Body of pancreas (tissue), 4 donors: ENCODE measurements at regions not wholly inside any gene's neighbourhood (a gene's known extent, or its start where the extent isn't known, plus 50 kb on each side); places are given as distances from the start of the nearest gene placed in this dataset.
"Not testable (repeated sequence)": the region's sequence is repeated elsewhere in the genome, so short reads cannot be mapped to it uniquely, and the experiment has no call there.

Source experiments
- ATAC-seq: fragments of 150-250 bp; one replicate; pipeline ENCODE4 v1.9.1; 2016
- DNase-seq, 4 donors: peaks; one replicate each; pipeline ENCODE4 v3.0.0-alpha.2; 2019
- H3K27ac ChIP-seq, 4 donors: fragments of 200-600 bp; sonication (generic); 1 replicate in 3 of 4; 2 replicates in 1 of 4; pipeline versions ENCODE4 v1.5.1 to v1.6.1; 2016 to 2019; ENCODE audit warnings: mild to moderate bottlenecking in 1 of 4, mixed read lengths in 1 of 4, moderate library complexity in 1 of 4
- H3K27me3 ChIP-seq, 2 donors: fragments of 200-600 bp; sonication (generic); one replicate each; pipeline ENCODE4 v1.6.0; 2016; ENCODE audit warnings: mild to moderate bottlenecking in 1 of 2
- H3K36me3 ChIP-seq, 2 donors: fragments of 200-600 bp; sonication (generic); replicated peaks in 1 of 2; 2 replicates each; pipeline ENCODE4 v1.5.1; 2016; ENCODE audit warnings: low read depth in 2 of 2; ENCODE audit not compliant: insufficient read depth in 1 of 2
- H3K4me1 ChIP-seq: fragments of 200-600 bp; sonication (generic); one replicate; pipeline ENCODE4 v1.6.0; 2016
- H3K4me3 ChIP-seq, 2 donors: fragments of 200-600 bp; sonication (generic); 1 replicate in 1 of 2; 2 replicates in 1 of 2; pipeline ENCODE4 v1.5.1; 2016 to 2019
- H3K9me3 ChIP-seq, 3 donors: fragments of 200-600 bp; sonication (generic); 1 replicate in 2 of 3; 2 replicates in 1 of 3; pipeline ENCODE4 v1.5.1; 2016
- POLR2A ChIP-seq, 3 donors: fragments of 450-650 bp; IDR thresholded peaks; one replicate each; pipeline ENCODE4 v1.6.1; 2016; ENCODE audit warnings: antibody characterized with exemption in 3 of 3, mild to moderate bottlenecking in 2 of 3
- WGBS, 2 donors: methylation state at CpG; one replicate each; pipeline ENCODE4 v1.1.5; 2017; 5-methylcytosine and 5-hydroxymethylcytosine counted together
- intact Hi-C: fragments of 100-400 bp; cut with DNase I; formaldehyde crosslinking; loops from one replicate; pipeline ENCODE4 v1.15.1; 2023
- TF ChIP-seq, protein P1 (sequence below), 7 experiments: fragments of 450-650 bp in 4 of 7; fragments of 200-600 bp in 3 of 7; sonication (generic) in 3 of 7; IDR thresholded peaks; one replicate each; pipeline ENCODE4 v1.5.1; 2016 to 2019; ENCODE audit warnings: antibody characterized with exemption in 7 of 7

DNA sequence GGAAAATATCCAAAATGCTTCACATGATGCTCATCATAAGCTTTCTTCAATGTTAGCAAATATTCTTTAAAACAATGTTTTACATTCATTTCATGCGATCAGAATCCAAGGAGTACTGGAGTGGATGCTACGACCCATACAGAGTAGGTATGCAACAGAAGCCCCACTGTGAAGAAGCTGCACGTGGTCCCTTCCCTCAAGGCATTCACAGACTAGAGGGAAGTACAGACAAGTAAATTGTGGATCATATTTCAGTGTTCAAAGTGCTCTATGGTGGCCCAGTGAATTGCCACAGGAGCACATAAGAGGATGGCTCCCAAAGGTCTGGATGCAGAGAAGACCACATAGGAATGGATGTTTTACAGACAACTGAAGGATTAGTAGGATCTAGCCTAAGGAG, 789.9 kb downstream of the IGSF11 start:
- Histone ChIP-seq H3K27ac (no peak overlapping the region), H3K36me3 (no peaks in the 10 kb centered on the region), H3K4me3 (no peak overlapping the region), H3K27me3 (no peaks in the 10 kb centered on the region), H3K4me1 (no peaks in the 10 kb centered on the region), H3K9me3 (no peaks in the 10 kb centered on the region)
- no peak for DNase-seq
- ATAC-seq = no peak
- 51 to 59% methylated on average over 3 of the region's 3 CpGs for WGBS, 2 donors
- no peak for TF ChIP-seq POLR2A (IDR thresholded peaks at IDR 0.05)
- TF ChIP-seq, protein P1, sequence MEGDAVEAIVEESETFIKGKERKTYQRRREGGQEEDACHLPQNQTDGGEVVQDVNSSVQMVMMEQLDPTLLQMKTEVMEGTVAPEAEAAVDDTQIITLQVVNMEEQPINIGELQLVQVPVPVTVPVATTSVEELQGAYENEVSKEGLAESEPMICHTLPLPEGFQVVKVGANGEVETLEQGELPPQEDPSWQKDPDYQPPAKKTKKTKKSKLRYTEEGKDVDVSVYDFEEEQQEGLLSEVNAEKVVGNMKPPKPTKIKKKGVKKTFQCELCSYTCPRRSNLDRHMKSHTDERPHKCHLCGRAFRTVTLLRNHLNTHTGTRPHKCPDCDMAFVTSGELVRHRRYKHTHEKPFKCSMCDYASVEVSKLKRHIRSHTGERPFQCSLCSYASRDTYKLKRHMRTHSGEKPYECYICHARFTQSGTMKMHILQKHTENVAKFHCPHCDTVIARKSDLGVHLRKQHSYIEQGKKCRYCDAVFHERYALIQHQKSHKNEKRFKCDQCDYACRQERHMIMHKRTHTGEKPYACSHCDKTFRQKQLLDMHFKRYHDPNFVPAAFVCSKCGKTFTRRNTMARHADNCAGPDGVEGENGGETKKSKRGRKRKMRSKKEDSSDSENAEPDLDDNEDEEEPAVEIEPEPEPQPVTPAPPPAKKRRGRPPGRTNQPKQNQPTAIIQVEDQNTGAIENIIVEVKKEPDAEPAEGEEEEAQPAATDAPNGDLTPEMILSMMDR (IDR thresholded peaks at IDR 0.05) = no peak
- intact Hi-C loops = no loop called here

DNA sequence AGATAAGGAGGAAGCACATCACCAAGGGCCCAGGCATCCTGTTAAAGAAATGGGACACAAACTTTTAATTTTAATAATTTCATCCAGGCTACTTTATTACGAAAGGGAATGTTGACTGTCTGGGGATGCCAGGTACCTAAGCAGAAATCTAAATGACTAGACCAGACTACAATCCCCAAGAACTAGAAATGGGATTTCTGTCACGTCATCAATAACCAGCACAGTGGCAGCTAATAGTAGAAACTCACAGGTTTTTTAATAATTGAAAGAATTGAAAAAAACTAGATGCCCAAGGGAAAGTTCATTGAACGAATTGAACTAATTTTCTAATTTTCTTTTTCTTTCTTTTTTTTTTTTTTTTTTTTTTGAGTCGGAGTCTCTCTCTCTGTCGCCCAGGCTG, 789.3 kb downstream of the IGSF11 start:
- H3K36me3 ChIP-seq = no peaks in the 10 kb centered on the region

DNA sequence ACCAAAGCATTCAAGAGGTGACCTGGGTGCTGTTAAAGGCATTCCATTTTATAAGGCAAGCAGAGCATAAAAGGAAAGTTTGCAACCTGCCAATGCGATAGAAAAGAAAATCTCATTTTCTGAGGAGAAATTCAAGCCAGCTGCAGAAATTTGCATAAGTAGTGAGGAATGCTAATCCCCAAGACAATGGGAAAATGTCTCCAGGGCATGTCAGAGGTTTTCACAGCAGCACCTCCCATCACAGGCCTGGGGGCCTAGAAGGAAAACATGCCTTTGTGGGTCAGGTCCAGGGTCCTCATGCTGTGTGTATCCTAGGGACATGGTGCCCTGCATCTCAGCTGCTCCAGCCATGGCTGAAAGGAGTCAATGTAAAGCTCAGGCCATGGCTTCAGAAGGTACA, 775.8 kb downstream of the IGSF11 start:
- H3K4me1 ChIP-seq, DNase-seq, H3K27ac ChIP-seq, H3K4me3 ChIP-seq, H3K36me3 ChIP-seq, H3K9me3 ChIP-seq, ATAC-seq, H3K27me3 ChIP-seq, intact Hi-C loops: not testable (repeated sequence)
- whole genome bisulfite sequencing, 2 donors = 73 to 91% methylated on average over 1 of the region's 1 CpG

More for the DNA sequence above, 789.3 kb downstream of the IGSF11 start:
- no peak overlapping the region for H3K4me3 ChIP-seq
- no peaks in the 10 kb centered on the region for H3K27me3 ChIP-seq
- TF ChIP-seq, protein P1 (IDR thresholded peaks at IDR 0.05) = no peak
- no peak for TF ChIP-seq POLR2A (IDR thresholded peaks at IDR 0.05)
- no peak overlapping the region for H3K27ac ChIP-seq
- H3K4me1 ChIP-seq = no peaks in the 10 kb centered on the region
- H3K9me3 ChIP-seq = no peaks in the 10 kb centered on the region
- ATAC-seq (no peak), DNase-seq (no peak)
- 73 to 77% methylated on average over 5 of the region's 5 CpGs for WGBS, 2 donors
- intact Hi-C loops = no loop called here

DNA sequence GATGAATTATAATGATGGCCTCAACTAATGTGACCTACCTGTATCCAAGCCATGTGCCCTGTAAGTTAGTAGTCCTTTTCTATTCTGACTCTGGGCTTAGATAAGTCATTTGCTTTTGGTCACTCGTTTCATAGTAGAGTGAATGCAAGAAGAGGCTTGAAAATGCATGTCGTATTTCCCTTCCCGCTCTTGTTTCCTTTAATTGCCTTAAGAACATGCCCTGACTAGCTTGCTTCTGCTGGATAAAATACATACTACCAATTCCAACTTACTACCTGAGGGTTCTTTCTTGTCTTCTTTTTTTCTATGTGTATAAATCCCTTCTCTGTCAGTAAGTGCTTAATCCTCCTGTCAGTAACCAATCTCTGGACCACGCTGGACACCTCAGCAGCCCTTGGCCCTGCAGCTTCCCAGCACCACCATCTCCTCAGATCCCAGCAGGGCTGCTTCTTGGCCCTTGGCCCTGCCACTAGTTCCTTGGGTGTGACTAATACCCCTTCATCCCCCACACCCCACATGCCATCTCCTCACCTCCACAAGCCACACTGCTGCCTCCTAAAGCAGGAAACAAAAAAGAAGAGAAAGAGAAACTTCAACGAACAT, 771.7 kb downstream of the IGSF11 start:
- H3K27ac ChIP-seq = no peak overlapping the region
- ATAC-seq = no peak
- 59 to 63% methylated on average over 5 of the region's 5 CpGs for WGBS, 2 donors
- intact Hi-C loops = no loop called here
- TF ChIP-seq, protein P1 (IDR thresholded peaks at IDR 0.05) = no peak
- no peak for TF ChIP-seq POLR2A (IDR thresholded peaks at IDR 0.05)
- no peak for DNase-seq
- no peaks in the 10 kb centered on the region for H3K9me3 ChIP-seq
- H3K4me3 ChIP-seq = no peak overlapping the region
- no peaks in the 10 kb centered on the region for H3K27me3 ChIP-seq
- H3K36me3 ChIP-seq = no peaks in the 10 kb centered on the region
- H3K4me1 ChIP-seq = no peaks in the 10 kb centered on the region

DNA sequence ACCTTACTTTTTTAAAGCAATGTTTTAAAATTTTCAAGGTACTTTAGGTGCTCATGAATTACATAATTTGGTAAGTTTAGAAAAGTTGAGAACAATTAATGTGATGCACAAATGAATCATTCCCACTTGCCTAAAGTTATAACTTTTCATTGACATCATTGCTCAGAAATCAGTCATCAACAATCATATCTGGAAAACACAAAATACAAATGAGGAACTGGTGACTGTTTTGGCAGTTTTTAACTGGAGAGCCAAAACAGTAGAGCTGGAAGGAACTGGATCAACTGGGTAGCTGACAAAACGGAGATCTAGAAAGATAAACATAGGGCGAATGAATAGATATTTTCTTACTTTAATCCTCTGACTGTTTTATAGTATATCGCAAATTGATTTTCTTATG, 767.1 kb downstream of the IGSF11 start:
- Histone ChIP-seq H3K27me3 (no peaks in the 10 kb centered on the region), H3K27ac (no peak overlapping the region), H3K4me1 (no peaks in the 10 kb centered on the region), H3K4me3 (no peak overlapping the region), H3K36me3 (no peaks in the 10 kb centered on the region), H3K9me3 (no peaks in the 10 kb centered on the region)
- DNase-seq = no peak
- 70 to 76% methylated on average over 3 of the region's 3 CpGs for WGBS, 2 donors
- no peak for ATAC-seq
- TF ChIP-seq, protein P1 (IDR thresholded peaks at IDR 0.05) = no peak
- no peak for TF ChIP-seq POLR2A (IDR thresholded peaks at IDR 0.05)
- intact Hi-C loops = no loop called here
